Bronchial epithelial cell (primary cell): ENCODE measurements at regions not wholly inside any gene's neighbourhood (a gene's known extent, or its start where the extent isn't known, plus 50 kb on each side); places are given as distances from the start of the nearest gene placed in this dataset.

Experiments used
- DNase-seq: peaks from one replicate; pipeline ENCODE4 v3.0.0-alpha.2; 2010; ENCODE audit warnings: low read depth
- FAIRE-seq: peaks from 2 replicates; lab custom pipeline; 2011; peaks lifted over from hg19 to GRCh38; lab: Jason Lieb, UNC
- H3K27me3 ChIP-seq: 2 replicates; pipeline ENCODE4 v1.5.1; 2011; ENCODE audit warnings: low read length; ENCODE audit not compliant: control insufficient read depth, insufficient read depth
- H3K36me3 ChIP-seq: 2 replicates; pipeline ENCODE4 v1.5.1; 2011; ENCODE audit warnings: low read length; ENCODE audit not compliant: control insufficient read depth, insufficient read depth
- H3K4me3 ChIP-seq: 2 replicates; pipeline ENCODE4 v1.5.1; 2011; ENCODE audit warnings: mild to moderate bottlenecking, low read depth, low read length, control low read depth
- CTCF ChIP-seq: IDR thresholded peaks from 2 replicates; pipeline ENCODE4 v1.5.1; 2011; ENCODE audit warnings: mild to moderate bottlenecking, moderate library complexity, low read length, control low read depth, inconsistent platforms; ENCODE audit not compliant: insufficient read depth, severe bottlenecking

DNA sequence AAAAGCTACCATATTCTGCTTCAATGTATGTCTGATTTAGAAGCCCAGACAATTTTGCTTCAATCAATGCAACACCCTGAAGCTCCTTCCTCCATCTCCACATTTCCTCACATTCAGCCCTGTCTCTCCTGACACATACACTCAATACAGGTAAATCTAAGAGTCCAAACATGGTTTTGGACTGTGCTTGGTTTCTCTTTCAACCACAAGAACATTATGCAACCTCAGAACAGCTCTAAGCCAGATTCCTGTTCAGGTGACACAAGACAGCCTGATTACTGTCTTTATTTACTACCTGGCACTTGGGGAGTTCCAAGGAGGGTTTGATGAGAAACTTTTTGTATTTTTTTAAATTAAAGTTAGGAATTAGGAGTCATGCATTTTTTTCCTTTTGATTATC, 307.5 kb upstream of the SLIT2 start:
- DNase-seq = peak; percentile 66
- Histone ChIP-seq H3K27me3 (peaks cover 2% of the 10 kb centered on the region), H3K4me3 (no peak overlapping the region), H3K36me3 (no peaks in the 10 kb centered on the region)
- FAIRE-seq = no peak
- no peak for TF ChIP-seq CTCF

DNA sequence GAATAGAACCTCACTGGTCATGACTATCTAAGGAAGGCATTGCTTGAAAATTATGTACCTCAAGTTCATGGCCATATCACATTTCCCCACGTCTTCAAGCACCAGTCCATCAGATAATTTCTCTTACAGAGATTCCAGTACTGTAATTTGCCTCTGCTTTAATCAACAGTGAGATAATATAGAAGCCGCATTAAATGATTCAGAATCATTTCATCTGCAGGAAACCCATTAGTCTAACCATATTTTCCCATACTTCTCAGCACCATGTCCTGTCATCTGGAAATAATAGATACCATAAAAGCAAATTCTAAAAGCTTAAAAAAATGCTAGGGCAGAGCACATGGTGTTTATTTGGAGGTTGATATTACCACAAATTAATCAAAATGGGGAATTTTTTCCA, 310.3 kb upstream of the SLIT2 start:
- no peak for DNase-seq
- Histone ChIP-seq H3K36me3 (no peaks in the 10 kb centered on the region), H3K4me3 (no peak overlapping the region), H3K27me3 (peaks cover 4% of the 10 kb centered on the region)
- FAIRE-seq = no peak
- no peak for TF ChIP-seq CTCF

DNA sequence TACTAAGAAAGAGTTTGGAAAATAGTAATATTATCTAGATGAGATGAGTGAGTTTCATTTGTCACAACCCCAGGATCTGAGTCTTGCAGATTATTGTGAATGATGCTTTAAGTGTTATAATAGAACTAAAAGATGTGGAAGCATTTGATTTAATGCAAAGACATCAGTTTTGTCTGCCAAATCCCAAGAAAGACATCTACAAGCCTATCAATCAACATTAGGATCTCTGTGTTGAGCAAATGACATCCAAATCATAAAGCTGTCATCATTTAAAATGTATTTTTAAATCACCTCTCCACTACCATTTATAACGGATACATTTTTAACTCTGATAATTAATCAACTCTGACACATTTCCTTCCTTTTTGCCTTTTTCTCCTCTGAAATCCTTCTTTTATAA, 310.8 kb upstream of the SLIT2 start:
- H3K4me3 ChIP-seq = no peak overlapping the region
- TF ChIP-seq CTCF = no peak
- peaks cover 4% of the 10 kb centered on the region for H3K27me3 ChIP-seq
- no peak for FAIRE-seq
- no peak for DNase-seq
- H3K36me3 ChIP-seq = no peaks in the 10 kb centered on the region

DNA sequence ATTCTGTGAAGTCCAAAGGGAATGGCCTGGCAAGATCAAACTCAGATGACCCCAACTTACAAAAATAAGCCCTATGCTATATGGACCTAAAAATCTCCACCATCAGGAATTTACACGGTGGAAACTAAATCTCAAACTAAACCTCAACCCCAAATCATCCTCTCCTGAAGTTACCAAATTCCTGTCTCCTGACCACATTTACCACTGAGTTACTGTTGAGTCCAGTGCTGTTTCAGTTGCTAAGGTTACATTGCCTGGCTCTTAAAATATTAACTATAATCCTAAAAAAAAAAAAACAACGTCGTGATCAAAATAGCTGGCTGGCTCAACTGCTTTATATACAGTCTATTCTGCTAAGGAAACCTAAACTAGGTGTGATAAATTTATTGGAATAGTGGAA, 315.2 kb upstream of the SLIT2 start:
- no peak for FAIRE-seq
- TF ChIP-seq CTCF = no peak
- no peaks in the 10 kb centered on the region for H3K36me3 ChIP-seq

DNA sequence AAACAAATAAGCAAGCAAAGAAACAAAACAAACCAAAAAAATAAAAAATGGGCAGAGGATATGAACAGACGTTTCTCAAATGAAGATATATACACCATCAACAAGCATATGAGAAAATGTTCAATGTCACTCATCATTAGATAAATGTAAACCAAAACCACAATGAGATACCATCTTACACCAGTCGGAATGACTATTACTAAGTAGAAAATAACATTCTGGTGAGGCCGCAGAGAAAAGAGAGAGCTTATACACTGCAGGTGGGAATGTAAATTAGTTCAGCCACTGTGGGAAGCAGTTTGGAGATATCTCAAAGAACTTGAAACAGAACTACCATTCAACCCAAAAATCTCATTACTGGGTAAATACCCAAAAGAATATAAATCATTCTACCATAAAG, 321.0 kb upstream of the SLIT2 start:
- Histone ChIP-seq H3K36me3 (no peaks in the 10 kb centered on the region), H3K27me3 (no peaks in the 10 kb centered on the region), H3K4me3 (no peak overlapping the region)
- DNase-seq (no peak), FAIRE-seq (no peak)
- no peak for TF ChIP-seq CTCF

More for the DNA sequence above, 315.2 kb upstream of the SLIT2 start:
- DNase-seq = no peak
- Histone ChIP-seq H3K27me3 (peaks cover 2% of the 10 kb centered on the region), H3K4me3 (no peak overlapping the region)

GRCh38 chr4:19927381-19927780, 324.3 kb upstream of the SLIT2 start:
- FAIRE-seq (no peak), DNase-seq (peak; percentile 35)
- Histone ChIP-seq H3K36me3 (no peaks in the 10 kb centered on the region), H3K27me3 (no peaks in the 10 kb centered on the region), H3K4me3 (no peak overlapping the region)
- no peak for TF ChIP-seq CTCF
